HG03354 (cell line): ENCODE measurements at regions not wholly inside any gene's neighbourhood (a gene's known extent, or its start where the extent isn't known, plus 50 kb on each side); places are given as distances from the start of the nearest gene placed in this dataset.

Source experiments
- ATAC-seq: cut with Tn5 transposase; IDR thresholded peaks from one replicate; pipeline ENCODE4 v1.9.1; 2021; ENCODE audit warnings: mild to moderate bottlenecking; ENCODE audit not compliant: unreplicated experiment, poor library complexity, severe bottlenecking

DNA sequence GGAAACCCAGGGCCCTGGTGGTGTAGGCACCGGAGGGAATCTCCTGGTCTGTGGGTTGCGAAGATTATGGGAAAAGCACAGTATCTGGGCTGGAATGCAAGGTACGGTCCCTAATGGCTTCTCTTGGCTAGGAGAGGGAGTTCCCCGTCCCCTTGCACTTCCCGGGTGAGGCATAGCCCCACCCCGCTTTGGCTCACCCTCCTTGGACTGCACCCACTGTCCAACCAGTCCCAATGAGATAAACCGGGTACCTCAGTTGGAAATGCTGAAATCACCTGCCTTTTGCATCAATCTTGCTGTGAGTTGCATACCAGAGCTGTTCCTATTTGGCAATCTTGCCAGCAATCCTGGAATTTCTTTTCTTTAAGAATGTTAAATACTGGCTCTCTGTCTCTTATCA, 1429.1 kb downstream of the MAT2B start:
- no peak for ATAC-seq

- ATAC-seq: no peak
Measured at GRCh38 chr5:164941132-164941531, 1435.7 kb downstream of the MAT2B start.

DNA sequence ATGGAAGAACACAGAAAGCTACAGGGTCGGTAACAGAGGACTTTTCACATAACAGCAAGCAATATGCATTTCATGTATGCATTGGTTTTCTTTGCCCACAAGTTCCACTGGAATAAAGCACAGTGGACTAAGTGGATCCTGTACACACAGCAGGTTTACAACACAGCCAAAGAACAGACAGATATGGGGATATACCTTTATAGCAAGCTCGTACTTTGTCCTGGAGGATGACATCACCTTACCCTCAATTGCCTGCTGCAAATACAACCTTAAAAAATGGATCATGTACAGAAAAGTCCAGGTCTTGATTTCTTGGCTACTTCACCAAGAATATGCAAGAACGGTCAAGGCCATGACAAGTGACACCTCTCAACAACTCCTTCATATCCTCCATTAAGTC, 1445.5 kb downstream of the MAT2B start:
- no peak for ATAC-seq

DNA sequence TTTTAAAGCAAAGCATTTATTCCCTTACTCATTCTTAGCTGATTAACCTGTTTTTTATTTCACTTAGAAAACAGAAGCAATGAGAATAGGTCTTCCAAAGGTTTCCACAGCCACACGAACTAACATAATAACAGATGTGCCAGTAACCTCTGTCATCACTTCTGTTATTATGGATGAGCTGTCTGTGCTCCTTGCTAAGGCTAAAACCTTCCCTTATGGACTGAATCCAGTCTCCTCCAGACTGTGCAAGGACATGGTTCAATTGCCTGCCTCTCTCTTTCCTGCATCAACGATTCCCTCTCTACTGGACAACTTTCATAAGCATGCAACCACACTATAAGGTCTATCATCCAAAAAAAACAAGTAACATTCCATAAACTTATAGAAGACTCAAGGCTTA, 1446.2 kb downstream of the MAT2B start:
- no peak for ATAC-seq

- ATAC-seq: no peak
Measured at GRCh38 chr5:164958688-164959087, 1453.3 kb downstream of the MAT2B start.

GRCh38 chr5:164959761-164960160, 1454.3 kb downstream of the MAT2B start:
- ATAC-seq: no peak

DNA sequence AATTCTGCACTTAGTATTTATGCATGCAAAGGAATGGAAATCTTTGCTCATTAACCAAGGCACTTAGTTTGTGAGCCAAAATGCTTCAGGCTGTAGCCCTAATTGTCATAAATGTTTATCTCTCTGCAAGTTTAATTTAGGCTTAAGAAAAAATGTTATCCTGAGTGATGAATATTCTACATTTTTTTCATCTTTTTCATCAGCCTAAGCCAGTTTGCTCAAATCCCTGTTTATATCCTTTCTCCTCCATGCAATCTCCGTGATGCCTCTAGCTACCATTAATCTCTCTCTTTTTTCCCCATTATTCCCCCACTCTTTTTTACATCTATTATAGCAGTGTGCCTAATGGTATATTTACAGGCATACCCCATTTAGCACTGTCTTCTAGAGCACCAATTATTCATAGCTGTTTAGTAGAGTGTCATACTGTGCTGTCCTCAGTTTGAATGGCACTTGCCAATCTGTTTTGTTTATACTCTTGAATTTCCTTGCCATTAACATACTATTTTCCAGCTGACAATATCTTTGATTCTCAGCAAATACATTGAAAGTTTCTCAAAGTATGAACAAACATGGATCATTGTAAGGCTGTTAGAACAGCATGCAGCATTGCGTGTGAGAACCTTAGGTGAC, 1457.0 kb downstream of the MAT2B start:
- no peak for ATAC-seq

DNA sequence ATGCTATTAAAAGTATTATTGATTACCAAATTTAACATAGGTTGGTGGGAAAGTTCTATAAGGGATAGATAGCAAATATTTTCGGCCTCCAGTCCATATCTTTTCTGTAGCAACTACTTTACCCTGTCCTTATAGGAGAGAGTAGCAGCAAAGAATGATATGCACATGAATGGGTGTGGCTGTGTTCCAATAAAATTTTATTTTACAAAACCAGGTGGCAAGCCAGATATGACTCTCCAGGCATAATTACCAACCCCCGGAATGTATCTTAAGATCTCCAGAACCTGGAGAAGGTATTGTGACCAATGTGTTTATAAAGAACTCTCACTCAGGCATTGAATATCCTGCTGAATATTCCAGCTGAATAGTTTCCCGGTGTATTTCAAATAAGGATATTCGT, 1461.2 kb downstream of the MAT2B start:
- no peak for ATAC-seq

GRCh38 chr5:164967354-164967753, 1461.9 kb downstream of the MAT2B start:
- ATAC-seq: no peak

GRCh38 chr5:164972973-164973372, 1467.6 kb downstream of the MAT2B start:
- ATAC-seq: no peak

DNA sequence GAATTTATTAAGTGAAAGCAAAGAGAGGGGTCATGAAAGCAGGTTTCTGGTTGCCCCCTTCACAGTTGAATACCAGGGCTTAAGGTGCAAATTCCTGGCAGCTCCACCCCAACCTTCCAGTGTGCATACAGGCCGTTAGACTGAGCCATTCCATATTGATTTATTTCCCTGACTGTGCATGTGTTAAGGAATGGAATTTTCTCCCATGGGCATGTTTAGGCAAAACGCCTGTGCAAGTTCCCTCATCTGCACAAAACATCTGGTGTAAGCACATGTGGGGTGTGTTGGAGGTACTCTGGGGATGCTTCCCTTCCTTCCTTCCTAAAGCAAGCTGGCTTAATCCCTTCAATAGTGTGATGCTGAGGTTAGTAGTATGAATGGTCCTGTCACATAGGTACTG, 1470.6 kb downstream of the MAT2B start:
- no peak for ATAC-seq

- no peak for ATAC-seq
Measured at GRCh38 chr5:164980480-164980879, 1475.1 kb downstream of the MAT2B start.

GRCh38 chr5:164998142-164998541, 1492.7 kb downstream of the MAT2B start:
- no peak for ATAC-seq

DNA sequence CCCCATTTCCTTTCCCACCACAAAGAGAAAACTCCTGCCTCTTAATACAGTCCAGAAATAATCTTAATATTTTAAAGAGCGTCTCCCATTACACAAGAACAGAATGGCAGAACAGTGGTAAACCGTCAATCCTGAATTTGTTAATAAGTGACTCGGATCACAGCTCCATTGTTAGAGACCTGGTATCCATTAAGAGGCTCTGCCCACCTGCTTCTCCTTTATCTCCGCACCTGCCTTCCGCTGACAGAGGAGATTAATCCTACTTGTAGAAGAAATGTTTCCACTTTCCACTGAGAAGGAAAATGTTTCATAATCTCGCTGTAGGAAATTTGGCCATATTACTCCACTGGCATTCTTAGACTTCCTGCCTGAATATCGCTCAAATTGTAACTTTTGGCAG, 1493.2 kb downstream of the MAT2B start:
- no peak for ATAC-seq

DNA sequence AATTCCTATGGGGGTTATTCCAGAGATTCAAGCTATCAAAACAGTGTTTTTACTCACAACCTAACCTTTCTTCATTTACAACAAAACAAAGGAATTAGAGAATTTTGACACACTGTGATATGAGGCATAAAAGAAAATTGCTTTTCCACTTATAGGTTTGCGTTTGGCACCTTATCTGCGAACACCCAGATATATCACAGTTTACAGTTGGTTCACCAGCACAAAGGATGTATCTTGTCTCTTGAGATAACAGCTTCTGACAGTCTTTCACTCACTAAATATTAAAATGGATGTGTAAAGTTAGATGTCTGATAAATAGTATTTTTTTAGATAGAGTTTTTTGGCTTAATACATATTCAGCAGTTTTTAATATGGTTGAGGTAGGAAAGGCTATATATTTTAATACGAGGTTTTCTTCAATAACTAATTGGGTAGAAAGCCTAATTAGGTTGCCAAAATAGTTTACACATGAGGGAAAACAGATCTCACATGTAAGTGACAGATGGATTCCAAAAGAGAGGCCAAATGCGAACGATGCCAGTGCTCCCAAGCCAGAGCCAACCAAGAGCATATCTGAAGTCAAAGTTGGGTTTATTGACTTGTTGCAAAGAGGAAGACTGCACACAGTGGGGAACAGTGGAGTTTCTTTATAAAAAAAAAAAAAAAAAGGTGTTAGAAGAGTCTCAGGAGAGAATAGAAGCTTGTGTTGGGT, 1495.2 kb downstream of the MAT2B start:
- no peak for ATAC-seq

DNA sequence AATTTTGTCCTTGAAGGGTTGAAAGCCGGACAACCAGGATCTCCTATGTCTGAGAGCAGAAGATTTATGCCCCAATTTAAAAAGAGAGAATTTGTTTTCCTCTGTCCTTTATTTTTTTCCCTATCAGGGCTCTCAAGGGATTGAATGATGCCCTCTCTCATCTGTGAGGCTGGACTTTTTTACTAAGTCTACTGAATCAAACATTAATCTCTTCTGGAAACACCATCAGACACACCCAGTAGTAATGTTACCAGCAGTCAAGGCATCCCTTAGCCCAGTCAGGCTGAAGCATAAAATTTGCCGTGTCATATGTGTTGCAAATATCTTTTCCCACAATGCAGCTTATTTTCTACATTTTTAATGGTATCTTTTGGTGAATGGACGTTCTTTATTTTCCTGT, 1497.9 kb downstream of the MAT2B start:
- ATAC-seq: no peak

- ATAC-seq: no peak
Measured at GRCh38 chr5:165004175-165004574, 1498.8 kb downstream of the MAT2B start.

- no peak for ATAC-seq
Measured at GRCh38 chr5:165014439-165014838, 1509.0 kb downstream of the MAT2B start.

DNA sequence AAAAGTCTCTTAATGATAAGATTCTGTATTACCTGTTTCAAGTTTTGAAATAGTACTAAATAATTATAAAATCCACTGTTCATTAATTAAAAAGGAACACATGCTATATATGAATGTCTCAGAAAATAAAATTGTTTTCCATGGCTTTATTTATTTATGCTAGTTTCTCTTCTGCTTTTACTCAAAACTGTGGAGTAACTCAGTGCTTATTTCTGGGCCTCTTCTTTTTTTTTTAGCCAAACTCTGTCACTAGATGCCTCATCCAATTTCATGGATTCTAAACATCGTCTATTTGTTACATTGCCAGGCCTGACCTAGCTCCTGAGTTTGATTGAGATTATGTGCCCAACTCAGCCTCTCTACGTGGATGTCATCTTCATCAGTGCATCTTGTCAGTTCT, 1509.7 kb downstream of the MAT2B start:
- ATAC-seq: no peak

DNA sequence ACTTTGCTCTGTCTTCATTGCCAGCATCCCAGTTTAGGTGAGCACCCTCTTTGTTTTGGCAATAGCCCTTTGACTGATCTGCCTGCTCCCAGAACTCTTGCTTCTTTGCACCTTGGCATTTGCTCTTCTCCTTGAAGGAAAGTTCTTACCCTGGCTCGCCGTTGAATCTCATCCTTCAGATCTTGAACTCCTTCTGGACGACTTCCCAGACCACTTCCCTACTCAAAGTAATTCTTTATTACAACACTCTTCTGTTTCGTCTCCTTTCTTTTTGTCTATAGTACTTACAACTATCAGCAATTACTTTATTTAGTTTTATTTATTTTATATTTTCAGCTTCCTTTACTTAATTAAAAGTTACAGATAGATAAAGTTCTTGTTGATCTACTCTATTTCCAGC, 1510.1 kb downstream of the MAT2B start:
- no peak for ATAC-seq

DNA sequence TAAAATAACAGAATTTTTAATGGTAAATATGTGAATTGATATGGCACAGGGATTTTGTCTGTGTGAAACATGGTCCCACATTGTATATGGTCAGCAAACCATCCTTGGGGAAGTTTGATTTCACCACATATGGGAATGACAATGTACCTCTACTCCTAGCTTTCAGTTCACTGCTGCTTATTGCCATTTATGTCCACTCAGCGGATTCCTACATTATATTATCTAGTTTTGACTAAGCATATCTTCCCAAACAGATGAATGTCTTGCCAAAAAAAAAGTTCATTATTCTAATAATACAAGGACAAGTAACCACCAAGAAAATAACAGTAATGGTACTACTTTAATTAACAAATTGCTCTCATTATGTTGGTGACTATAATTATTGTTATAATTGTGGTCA, 1521.6 kb downstream of the MAT2B start:
- ATAC-seq: no peak

DNA sequence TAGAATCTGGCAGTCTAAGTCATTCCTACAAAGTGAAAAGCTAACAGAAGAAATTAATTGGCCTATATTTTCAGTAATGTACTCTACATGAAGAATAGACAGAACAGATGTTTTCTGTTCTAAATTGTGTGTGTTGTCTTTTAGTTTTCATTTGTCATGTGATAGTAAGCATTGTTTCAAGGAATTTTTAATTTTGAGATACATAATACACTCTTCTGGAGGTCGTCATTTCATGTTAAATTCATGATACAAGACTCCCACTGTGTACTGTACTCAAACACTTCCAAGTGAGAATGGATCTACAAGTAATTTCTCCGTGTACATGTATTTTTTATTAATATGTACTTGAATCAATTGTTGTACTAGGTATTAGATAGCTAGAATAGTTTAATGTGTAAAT, 1522.9 kb downstream of the MAT2B start:
- no peak for ATAC-seq
